ENCODE measurements at regions not wholly inside any gene's neighbourhood (a gene's known extent, or its start where the extent isn't known, plus 50 kb on each side); places are given as distances from the start of the nearest gene placed in this dataset.
"Not testable (repeated sequence)": the region's sequence is repeated elsewhere in the genome, so short reads cannot be mapped to it uniquely, and the experiment has no call there.

DNA sequence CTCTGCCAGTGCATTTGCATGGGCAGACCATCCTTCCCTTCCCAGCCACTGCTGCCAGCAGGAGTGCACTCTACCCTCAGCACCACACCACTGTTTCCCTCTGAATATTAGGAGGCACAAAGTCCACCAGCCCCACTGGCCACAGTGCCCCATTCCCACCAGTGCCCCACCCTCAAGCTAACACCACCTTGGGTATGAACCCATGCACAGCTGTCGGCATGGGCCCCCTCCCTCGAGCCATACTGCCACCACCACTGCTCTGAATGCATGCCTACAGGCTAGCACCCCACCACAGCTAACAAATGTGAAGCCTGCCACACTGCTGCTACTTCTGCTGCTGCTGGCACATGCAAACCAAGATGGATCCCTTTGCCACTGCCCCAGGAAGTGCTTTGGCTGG is 810.4 kb downstream of the TRAM1L1 start:
- no peak for FAIRE-seq

DNA sequence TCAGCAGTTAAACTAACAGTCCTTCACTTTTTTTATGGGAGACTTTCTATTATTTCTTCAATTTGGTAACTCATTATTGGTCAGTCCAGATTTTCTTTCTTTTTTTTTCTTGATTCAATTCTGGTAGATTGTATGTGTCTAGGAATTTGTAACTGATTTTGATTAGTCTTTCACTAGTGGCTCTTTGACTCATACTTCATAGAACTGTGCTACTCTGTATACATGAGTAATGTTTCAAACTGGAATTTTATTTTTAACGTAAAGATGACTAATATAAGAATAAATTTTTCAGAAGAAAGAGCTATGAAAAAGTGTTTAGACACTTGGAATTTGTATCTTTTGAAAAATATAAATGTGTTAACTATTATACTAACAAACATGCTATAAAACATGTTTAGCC is 813.0 kb downstream of the TRAM1L1 start:
- no peak for FAIRE-seq

DNA sequence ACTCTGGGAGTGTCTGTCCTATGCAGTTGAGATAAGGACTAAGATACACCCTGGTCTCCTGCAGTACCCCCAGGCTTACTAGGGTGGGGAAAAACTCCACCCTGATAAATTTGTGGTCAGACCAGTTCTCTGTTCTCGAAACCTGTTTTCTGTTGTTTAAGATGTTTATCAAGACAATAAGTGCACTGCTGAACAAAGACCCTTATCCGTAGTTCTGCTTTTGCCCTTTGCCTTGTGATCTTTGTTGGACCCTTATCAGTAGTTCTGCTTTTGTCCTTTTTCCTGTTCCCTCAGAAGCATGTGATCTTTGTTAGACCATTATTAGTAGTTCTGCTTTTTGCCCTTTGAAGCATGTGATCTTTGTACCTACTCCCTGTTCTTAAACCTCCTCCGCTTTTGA is 824.4 kb downstream of the TRAM1L1 start:
- not testable (repeated sequence) for FAIRE-seq

DNA sequence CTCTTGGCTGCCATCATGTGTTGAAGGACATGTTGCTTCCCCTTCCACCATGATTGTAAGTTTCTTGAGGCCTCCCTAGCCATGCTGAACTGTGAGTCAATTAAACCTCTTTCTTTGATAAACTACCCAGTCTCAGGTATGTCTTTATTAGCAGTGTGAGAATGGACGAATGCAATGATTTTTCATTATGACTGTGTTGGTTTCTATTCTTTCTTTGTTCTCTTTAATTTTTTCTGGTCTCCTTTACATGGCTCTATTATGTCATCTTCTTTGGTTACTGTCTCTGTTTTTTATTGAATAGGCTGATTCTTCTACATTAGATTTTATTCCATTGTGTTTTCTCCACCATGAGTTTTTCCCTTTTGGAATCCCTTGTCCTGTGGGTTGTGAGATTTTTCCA is 840.6 kb downstream of the TRAM1L1 start:
- FAIRE-seq: no peak

DNA sequence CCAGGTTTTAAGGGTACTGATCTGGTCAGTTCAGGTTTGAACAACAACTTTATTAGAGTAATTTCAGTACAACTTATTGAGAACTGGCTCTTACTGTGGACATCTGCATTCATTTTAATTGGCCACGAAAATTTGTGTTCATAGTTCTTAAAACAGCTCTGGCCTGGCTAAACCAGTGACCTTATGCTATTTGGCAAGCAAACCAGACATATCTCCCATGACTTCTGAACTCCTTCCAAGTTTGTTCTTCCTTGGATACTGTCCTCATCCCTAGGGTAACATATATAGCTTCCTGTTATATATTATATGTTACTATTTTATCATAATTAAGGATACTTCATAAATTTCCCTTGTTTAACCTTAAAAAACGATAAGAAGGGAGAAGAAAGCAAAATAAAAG is 841.9 kb downstream of the TRAM1L1 start:
- FAIRE-seq: no peak

DNA sequence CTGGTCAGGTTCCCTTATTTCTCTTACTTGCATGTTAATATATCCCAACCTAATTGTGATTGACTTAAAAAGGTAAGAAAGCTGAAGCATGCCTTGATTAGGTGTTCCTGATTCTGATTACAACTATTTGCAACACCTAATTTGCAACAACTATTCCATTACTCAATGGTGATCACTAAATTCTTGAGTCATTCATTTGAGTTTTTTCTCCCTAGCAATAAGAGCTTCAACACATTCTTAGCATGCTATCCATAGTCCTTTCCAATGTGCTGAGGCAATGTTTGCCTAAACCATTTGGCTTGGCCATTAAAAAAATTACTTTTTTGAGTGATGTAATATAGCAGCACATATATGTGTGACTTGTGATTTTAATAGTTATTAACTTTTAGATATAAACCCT is 851.4 kb downstream of the TRAM1L1 start:
- no peak for FAIRE-seq

DNA sequence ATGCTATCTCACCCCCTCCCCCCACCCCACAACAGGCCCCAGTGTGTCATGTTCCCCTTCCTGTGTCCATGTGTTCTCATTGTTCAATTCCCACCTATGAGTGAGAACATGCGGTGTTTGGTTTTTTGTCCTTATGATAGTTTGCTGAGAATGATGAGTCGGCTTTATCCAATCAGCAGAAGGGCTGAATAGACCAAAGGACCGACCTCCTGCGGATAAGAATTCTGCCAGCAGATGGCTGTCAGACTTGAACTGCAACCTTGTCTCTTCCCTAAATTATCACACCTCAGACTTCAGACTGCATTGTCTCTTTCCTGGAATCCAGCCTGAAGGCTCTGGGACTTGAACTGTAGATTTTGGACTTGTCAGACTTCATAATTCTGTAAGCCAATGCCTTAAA is 853.4 kb downstream of the TRAM1L1 start:
- FAIRE-seq: not testable (repeated sequence)

DNA sequence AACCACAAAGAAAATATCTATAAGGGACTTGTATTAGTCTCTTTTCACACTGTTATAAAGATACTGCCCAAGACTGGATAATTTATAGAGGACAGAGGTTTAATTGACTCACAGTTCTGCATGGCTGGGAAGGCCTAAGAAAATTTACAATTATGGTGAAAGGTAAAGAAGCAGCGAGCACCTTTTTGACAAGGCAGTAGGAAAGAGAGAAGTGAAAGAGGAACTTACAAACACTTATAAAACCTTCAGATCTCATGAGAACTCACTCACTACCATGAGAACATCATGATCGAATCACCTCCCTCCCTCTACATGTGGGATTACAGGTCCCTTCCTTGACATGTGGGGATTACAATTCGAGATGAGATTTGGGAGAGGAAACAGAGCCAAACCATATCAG is 856.0 kb downstream of the TRAM1L1 start:
- FAIRE-seq: no peak

DNA sequence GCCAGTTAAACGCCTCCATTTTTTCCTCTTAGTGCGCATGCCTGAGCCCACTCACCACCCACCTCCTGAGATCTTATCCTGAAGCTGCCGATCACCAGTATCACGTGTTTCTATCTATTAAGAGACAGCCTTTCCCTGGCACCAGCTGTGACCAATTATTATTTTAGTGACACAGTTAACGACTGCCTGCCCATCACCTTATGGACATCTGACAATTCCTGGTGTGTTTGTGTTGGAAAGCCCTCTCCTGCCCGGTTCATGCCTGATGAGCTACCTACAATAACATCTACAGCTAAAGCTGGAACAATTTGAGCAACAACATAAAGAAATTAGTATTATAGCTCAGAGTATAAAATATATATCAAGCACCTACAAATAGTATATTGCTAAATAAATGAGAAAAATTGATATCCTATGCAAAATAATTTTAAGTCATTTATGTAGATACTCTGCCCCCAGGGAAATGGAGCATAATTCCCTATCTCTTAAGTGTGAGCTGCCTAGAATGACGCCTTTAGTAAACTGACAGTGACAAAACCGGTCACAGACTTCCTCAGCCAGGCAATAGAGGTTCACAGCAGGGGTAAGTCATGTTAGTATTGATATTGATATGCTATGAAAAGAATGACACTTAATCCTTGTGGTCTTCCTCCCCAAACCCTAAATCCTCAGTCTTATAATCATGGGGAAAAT is 862.2 kb downstream of the TRAM1L1 start:
- no peak for FAIRE-seq

DNA sequence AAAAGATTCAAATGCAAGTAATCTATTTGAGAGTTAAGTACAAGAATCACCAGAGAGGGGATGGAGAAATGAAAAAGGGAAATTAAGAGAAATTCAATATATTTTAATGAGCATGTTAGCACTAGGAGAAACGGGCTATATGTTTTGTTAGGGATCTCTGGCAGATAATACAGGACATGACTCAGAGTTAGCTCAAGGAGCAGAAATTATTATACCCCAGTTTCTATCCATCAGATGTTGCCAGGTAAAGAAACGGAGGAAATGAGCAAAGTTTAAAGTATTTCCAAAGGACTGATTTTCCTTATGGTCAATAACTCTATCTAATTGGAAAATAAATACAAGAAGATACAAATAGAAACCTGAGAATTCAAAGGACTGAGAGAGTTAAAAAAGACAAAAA is 867.6 kb downstream of the TRAM1L1 start:
- FAIRE-seq: no peak

DNA sequence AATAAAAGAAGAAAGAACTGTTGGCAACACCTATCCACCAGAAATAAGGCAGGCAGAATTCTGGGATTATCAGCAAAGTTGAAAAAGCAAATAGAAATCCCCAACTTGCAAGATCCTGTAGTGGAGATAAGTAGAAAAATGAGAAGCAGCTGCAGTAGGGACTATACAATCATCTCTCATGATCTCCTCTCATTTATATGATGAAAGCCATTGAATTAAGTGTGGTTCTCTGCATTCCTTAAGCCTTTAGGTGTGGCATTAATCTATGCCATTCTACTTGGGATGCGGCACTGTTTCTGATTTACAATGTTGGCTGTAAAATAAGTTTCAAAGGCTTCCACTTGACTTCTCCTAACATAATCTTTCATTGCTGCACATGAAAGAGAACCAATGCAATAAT is 869.8 kb downstream of the TRAM1L1 start:
- no peak for FAIRE-seq

DNA sequence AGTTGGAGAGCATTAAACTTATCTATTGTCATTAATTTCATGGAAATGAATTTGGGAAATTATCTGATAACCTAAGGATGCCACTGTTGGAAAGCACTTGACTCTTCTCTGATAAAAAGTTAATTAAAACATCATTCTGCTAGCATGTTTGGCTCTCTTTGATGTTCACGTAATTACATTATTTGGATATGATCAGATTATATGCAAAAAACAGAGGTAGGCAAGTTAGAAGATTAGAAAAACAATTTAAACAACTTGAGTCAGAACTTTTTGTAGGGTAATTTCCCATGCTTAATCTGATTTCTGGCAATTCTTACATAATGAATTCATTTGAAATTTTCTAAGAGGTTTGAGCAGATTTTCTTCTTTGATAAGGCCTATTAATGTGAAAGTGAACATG is 882.9 kb downstream of the TRAM1L1 start:
- FAIRE-seq: no peak

DNA sequence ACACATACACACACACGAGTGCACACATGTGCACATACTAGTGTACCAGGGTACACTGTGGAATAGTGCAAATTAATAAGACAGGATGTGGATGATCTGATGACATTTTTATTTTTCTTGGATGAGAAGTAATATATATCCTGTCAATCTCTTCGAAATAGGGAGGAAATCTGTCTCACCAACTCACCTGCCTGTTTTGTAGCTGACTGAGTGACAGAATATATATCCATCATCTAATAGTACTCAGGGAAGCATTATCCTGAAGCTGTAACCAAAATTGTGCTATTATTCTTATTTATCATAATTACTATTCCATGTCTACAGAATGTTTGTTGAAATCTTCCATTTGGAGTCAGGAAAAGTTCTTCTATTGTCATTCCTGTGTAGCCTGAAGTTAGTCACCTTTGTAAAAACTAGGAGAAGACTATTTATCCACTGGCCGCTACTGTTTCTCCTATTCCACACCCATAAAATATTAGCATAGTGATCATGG is 888.0 kb downstream of the TRAM1L1 start:
- no peak for FAIRE-seq

DNA sequence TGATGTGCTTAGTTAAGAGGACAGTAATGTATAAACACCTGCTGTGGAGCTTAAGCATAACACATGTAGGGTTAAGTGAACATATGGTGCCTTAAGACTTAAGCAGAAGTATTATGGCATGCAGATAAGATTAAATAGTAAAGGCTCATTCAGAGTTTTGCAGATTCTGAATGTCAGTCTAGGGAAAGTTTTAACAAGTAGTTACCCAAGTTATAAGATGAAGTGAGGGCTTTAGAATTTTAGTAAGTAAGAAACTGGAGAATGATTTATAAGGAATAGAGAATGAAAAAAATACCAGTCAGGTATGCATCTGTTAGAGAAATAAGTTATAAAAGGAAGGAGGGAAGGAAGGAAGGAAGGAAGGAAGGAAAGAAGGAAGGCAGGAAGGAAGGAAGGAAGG is 902.1 kb downstream of the TRAM1L1 start:
- no peak for FAIRE-seq

DNA sequence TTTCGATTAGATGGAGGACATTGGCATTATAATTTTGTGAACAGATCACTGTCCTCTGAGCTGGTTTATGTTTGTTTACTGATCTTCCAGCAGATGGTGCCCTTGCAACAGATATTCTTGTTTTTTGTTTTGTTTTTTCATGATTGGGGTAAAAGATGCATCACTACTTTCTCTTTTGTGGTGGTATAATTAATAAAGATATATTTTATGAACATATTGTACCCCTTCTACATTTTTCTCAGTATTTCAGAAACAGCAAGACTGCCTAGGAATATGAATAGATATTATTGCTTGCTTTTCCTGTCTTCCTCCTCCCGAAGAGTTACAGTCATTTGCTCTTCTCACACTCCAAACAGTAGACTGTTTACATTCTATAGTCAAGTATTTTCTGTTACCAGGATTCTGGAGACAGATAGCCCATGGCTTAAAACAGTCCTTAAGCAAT is 905.2 kb downstream of the TRAM1L1 start:
- peak; percentile 54 for FAIRE-seq

DNA sequence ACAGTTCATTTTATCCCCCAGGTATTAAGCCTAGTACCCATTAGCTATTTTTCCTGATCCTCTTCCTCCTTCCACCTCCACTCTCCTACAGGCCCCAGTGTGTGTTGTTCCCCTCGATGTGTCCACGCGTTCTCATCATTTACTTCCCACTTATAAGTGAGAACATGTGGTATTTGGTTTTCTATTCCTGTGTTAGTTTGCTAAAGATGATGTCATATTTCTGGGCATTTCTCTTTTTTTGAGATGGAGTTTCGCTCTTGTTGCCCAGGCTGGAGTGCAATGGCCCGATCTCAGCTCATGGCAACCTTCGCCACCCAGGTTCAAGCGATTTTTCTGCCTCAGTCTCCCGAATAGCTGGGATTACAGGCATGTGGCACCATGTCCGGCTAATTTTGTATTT is 934.0 kb downstream of the TRAM1L1 start:
- not testable (repeated sequence) for FAIRE-seq

DNA sequence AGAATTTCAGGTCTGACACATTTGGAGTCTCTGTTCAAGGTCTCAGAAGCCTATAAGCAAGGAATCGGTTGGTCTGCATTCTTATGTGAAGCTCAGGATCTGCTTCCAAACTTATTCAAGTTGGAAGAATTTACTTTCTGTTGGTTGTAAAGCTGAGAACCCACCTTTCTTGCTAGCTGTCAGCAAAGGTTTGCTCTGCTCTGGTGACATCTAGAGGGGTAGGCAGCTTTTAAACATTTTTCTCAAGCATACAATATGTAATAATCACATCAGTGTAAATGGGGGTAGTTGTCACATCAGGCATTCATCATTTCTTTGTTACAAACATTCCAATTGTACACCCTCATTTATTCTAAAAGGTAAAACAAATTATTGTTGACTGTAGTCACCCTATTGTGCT is 935.2 kb downstream of the TRAM1L1 start:
- FAIRE-seq: no peak

DNA sequence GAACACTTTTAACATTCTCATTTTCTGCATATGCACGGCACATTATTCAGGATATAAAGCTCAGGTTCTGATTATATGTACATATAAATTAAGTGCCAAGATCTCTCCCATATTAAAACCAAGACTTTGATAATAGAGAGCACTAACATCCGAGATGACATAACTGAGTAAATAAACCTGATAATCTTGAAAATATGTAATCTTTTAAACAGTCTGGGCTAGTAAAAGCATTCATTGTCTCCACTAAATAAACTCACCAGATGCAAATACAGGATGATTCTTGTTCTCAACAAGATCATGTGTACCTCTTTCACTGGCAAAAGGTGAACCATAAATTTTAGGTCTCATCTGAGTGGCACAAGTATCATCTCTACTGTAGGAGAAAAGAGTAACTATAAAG is 942.2 kb downstream of the TRAM1L1 start:
- FAIRE-seq: no peak

DNA sequence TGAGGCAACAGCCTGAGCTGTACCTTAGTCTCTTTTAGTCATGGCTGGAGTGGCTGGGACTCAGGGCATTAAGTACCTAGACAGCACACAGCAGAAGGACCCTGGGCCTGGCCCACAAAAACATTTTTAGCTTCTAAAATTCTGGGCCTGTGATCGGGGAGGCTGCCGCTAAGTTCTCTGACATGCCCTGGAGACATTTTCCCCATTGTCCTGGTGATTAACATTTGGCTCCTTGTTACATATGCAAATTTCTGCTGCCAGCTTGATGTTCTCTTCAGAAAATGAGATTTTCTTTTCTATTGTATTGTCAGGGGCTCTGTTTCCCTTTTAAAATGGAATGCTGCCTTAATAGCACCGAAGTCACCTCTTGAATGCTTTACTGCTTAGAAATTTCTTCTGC is 952.4 kb downstream of the TRAM1L1 start:
- no peak for FAIRE-seq

DNA sequence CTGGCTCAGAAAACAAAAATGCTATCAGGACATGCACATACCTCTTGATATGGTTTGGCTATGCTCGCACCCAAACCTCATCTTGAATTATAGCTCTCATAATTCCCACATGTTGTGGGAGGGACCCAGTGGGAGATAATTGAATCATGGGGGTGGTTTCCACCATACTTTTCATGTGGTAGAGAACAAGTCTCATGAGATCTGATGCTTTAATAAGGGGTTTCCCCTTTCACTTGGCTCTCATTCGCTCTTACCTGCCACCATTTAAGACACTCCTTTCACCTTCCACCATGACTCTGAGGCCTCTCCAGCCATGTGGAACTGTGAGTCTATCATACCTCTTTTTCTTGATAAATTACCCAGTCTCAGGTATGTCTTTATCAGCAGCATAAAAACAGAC is 958.6 kb downstream of the TRAM1L1 start:
- no peak for FAIRE-seq

DNA sequence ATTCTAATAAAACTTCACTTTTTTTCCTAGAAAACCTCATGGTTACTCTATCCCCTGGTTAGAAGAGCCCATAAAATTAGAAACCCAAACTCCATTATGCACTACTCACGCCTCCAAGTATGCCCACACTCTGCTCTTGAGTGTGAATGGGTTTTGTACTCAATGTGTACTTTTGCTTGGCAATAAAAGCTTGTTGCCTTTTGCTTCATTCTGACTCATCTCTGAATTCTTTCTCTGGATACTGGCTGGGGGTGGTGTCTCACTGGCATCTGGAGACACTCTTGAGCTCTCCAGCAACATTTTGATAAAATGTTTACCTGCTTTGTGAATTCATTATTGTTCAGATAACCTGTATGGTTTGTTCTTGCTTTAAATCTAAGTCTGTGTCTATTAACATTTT is 963.3 kb downstream of the TRAM1L1 start:
- FAIRE-seq: no peak

DNA sequence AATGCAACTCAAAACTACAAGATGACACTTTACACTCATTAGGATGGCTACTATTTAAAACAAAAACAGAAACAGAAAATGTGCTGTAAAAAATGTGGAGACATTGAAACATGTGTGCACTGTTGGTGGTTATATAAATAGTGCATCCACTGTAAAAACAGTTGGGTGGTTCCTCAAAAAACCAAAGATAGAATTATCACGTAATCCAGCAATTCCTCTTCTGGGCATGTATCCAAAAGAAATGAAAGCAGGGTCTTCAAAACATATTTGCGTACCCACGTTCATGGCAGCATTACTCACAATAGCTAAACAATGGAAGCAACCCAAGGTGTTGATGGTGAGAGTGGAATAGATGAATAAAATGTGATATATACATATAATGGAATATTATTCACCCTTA is 967.2 kb downstream of the TRAM1L1 start:
- no peak for FAIRE-seq

DNA sequence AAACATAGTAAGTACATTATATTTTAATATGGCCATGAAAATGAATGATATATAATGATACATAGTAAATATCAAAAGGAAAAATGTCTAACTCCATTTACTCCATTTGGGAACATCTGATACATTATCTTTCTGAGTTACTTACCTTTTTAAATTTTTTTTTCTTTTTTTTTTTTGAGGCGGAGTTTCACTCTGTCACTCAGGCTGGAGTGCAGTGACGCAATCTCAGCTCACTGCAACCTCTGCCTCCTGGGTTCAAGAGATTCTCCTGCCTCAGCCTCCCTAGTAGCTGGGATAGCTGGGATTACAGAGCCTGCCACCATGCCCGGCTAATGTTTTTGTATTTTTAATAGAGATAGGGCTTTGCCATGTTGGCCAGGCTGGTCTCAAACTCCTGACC is 972.5 kb downstream of the TRAM1L1 start:
- FAIRE-seq: not testable (repeated sequence)

DNA sequence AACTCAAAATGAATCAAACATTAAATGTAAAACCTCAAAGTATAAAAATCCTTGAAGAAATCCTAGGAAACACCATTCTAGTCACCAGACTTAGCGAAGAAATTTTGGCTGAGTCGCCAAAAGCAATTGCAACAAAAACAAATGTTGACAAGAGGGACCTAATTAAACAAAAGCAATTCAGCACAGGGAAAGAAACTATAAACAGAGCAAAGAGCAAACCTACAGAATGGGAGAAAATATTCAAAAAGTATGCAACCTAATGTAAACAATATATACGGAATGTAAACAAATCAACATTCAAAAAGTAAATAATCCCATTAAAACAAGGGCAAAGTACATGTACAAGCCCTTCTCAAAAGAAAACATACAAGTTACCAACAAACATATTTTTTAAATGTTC is 974.7 kb downstream of the TRAM1L1 start:
- peak; percentile 98 for FAIRE-seq

DNA sequence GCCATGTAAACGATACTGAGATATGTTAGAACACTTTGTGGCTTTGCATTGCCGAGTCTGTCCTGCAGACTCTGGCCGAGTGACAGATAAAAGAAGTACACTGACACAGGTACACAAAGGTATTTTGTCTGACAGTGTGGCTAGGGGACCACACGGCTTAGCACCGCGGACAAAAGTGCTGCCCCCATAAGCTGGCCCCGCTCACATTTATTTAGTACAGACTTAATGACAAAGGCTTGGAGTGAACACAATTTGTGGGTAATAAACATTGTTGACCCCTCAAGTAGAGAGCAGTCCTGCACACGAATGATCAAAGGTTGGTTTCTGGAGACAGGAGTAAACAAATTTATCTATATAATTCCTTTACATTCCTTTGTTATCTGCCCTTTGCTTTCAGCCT is 976.8 kb downstream of the TRAM1L1 start:
- FAIRE-seq: no peak
